Gastroesophageal sphincter (tissue), 3 donors: ENCODE measurements at regions not wholly inside any gene's neighbourhood (a gene's known extent, or its start where the extent isn't known, plus 50 kb on each side); places are given as distances from the start of the nearest gene placed in this dataset.

Source experiments
- EP300 ChIP-seq: sonication (generic); formaldehyde crosslinking; IDR thresholded peaks from one replicate; pipeline ENCODE4 v1.6.1; 2017; ENCODE audit warnings: antibody characterized with exemption, mild to moderate bottlenecking
- POLR2A ChIP-seq, 2 donors: fragments of 450-650 bp; IDR thresholded peaks; one replicate each; pipeline ENCODE4 v1.6.1; 2017; ENCODE audit warnings: antibody characterized with exemption in 2 of 2, mild to moderate bottlenecking in 2 of 2, moderate library complexity in 1 of 2
- POLR2AphosphoS5 ChIP-seq: sonication (generic); formaldehyde crosslinking; IDR thresholded peaks from one replicate; pipeline ENCODE4 v1.6.1; 2017; ENCODE audit warnings: antibody characterized with exemption
- TF ChIP-seq, protein P1 (sequence below), 4 experiments: fragments of 200-600 bp in 2 of 4; fragments of 450-650 bp in 2 of 4; sonication (generic) in 1 of 4; IDR thresholded peaks; one replicate each; pipeline ENCODE4 v1.5.1; 2017 to 2019; ENCODE audit warnings: antibody characterized with exemption in 4 of 4, mild to moderate bottlenecking in 2 of 4, moderate library complexity in 2 of 4

DNA sequence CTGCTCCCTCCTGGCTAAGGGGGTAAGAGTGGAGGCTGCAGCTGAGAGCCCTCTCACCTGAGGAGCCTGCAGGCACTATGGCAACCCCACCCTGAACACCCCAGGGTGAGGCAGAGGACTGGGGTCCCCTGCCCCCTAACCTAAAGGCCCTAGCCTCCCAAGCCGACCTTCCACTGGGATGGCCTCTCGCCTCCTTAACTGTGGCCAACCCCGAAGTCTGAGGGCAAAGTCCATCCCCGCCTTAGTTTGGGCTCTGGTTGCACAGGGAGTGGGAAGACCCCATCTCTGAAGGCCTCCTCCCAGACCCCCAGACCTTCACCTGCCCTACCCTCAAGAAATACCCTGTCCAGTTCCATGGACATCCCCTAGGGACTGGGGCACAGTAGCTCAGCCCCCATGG, 100.6 kb upstream of the PRR23E start:
- TF ChIP-seq POLR2AphosphoS5 (no peak), POLR2A (IDR thresholded peaks at IDR 0.05) (no peak), EP300 (no peak)
- TF ChIP-seq, protein P1, sequence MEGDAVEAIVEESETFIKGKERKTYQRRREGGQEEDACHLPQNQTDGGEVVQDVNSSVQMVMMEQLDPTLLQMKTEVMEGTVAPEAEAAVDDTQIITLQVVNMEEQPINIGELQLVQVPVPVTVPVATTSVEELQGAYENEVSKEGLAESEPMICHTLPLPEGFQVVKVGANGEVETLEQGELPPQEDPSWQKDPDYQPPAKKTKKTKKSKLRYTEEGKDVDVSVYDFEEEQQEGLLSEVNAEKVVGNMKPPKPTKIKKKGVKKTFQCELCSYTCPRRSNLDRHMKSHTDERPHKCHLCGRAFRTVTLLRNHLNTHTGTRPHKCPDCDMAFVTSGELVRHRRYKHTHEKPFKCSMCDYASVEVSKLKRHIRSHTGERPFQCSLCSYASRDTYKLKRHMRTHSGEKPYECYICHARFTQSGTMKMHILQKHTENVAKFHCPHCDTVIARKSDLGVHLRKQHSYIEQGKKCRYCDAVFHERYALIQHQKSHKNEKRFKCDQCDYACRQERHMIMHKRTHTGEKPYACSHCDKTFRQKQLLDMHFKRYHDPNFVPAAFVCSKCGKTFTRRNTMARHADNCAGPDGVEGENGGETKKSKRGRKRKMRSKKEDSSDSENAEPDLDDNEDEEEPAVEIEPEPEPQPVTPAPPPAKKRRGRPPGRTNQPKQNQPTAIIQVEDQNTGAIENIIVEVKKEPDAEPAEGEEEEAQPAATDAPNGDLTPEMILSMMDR (IDR thresholded peaks at IDR 0.05), result no peak
